GM12872 (cell line): ENCODE measurements at regions not wholly inside any gene's neighbourhood (a gene's known extent, or its start where the extent isn't known, plus 50 kb on each side); places are given as distances from the start of the nearest gene placed in this dataset.

Source experiments
- TF ChIP-seq, protein P1 (sequence below): IDR thresholded peaks from 3 replicates; pipeline ENCODE4 v1.5.1; 2011; ENCODE audit warnings: low read depth, mild to moderate bottlenecking, low read length, moderate library complexity; ENCODE audit not compliant: insufficient read depth

- TF ChIP-seq, protein P1, sequence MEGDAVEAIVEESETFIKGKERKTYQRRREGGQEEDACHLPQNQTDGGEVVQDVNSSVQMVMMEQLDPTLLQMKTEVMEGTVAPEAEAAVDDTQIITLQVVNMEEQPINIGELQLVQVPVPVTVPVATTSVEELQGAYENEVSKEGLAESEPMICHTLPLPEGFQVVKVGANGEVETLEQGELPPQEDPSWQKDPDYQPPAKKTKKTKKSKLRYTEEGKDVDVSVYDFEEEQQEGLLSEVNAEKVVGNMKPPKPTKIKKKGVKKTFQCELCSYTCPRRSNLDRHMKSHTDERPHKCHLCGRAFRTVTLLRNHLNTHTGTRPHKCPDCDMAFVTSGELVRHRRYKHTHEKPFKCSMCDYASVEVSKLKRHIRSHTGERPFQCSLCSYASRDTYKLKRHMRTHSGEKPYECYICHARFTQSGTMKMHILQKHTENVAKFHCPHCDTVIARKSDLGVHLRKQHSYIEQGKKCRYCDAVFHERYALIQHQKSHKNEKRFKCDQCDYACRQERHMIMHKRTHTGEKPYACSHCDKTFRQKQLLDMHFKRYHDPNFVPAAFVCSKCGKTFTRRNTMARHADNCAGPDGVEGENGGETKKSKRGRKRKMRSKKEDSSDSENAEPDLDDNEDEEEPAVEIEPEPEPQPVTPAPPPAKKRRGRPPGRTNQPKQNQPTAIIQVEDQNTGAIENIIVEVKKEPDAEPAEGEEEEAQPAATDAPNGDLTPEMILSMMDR = no peak
These were observed 1791.8 kb upstream of the WWC1 start for GRCh38 chr5:166499447-166500240.

- TF ChIP-seq, protein P1 = no peak
These were observed 1787.9 kb upstream of the WWC1 start for GRCh38 chr5:166503506-166503905.

DNA sequence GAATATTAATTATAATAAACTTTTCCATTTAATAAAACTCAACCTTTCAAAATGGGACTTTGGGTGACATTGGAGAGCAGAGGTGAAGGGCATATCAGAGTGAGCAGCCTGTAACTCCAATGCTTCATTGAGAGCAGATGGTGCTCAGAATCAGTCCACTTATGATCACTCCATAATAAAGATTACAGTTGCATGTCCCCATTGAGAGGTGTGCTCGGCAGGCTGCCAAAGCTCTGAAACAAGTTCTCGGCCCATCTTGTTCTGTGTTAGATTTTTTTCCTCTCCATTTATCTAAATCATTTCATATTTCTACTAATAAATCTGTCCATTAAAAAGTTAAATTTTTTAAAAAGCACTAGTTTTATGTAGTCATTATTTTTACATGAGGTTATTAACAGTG, 1786.4 kb upstream of the WWC1 start:
- TF ChIP-seq, protein P1 = no peak

DNA sequence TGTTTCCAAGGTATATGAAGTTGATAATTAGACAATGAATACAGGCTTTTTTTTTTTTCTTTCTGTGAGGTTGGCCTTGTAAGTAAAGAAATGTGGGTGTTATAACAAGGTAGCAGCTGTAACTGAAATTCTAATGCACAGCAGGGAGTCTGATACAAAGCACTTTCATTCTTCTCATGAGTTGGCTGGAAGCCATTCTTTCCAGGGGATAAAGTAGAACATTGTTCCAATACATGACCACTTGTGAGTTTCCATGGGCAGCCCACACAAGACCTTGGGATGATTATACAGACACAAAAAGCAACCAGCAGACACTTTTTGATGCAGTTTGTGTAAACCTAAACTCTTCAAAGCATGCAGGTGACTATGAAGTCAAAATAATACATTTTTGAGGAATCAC, 1785.9 kb upstream of the WWC1 start:
- TF ChIP-seq, protein P1 = no peak

GRCh38 chr5:166507810-166508425, 1783.5 kb upstream of the WWC1 start:
- TF ChIP-seq, protein P1 = no peak

DNA sequence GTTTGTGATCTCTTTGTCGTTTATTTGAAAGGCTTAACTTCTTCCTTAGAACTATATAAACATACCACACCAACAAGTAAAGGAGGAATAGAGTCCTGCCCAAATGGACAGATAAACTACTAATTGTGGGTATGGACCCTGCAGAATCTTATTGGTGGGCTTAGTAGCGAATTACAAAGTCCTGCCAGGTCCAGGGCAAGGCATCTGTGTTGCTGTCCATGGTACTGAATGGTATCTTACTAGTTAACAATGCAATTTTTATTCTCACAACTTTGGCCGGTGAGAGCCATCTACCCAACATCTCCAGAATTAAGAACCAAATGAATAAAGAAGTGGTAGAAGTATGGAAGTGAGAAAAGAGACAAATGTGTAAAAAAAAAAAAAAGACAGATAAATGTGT, 1782.4 kb upstream of the WWC1 start:
- TF ChIP-seq, protein P1 = no peak

GRCh38 chr5:166517976-166518375, 1773.5 kb upstream of the WWC1 start:
- TF ChIP-seq, protein P1 = no peak
